ENCODE measurements at regions not wholly inside any gene's neighbourhood (a gene's known extent, or its start where the extent isn't known, plus 50 kb on each side); places are given as distances from the start of the nearest gene placed in this dataset.

GRCh38 chr3:153658136-153658535 is 463.1 kb upstream of the ARHGEF26 start (continued):
- TF ChIP-seq ZNF18 (tag by site-specific recombination; IDR thresholded peaks at IDR 0.05), result no peak
- TF ChIP-seq ZNF560 (tag by site-specific recombination; IDR thresholded peaks at IDR 0.05; ENCODE audit: borderline replicate concordance), result no peak
- no peak for TF ChIP-seq YY2 (tag by site-specific recombination; IDR thresholded peaks at IDR 0.05)
- TF ChIP-seq ZNF837 (tag by site-specific recombination; IDR thresholded peaks at IDR 0.05), result no peak
- TF ChIP-seq, protein P1, sequence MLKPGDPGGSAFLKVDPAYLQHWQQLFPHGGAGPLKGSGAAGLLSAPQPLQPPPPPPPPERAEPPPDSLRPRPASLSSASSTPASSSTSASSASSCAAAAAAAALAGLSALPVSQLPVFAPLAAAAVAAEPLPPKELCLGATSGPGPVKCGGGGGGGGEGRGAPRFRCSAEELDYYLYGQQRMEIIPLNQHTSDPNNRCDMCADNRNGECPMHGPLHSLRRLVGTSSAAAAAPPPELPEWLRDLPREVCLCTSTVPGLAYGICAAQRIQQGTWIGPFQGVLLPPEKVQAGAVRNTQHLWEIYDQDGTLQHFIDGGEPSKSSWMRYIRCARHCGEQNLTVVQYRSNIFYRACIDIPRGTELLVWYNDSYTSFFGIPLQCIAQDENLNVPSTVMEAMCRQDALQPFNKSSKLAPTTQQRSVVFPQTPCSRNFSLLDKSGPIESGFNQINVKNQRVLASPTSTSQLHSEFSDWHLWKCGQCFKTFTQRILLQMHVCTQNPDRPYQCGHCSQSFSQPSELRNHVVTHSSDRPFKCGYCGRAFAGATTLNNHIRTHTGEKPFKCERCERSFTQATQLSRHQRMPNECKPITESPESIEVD (tag by site-specific recombination; IDR thresholded peaks at IDR 0.05), result no peak

DNA sequence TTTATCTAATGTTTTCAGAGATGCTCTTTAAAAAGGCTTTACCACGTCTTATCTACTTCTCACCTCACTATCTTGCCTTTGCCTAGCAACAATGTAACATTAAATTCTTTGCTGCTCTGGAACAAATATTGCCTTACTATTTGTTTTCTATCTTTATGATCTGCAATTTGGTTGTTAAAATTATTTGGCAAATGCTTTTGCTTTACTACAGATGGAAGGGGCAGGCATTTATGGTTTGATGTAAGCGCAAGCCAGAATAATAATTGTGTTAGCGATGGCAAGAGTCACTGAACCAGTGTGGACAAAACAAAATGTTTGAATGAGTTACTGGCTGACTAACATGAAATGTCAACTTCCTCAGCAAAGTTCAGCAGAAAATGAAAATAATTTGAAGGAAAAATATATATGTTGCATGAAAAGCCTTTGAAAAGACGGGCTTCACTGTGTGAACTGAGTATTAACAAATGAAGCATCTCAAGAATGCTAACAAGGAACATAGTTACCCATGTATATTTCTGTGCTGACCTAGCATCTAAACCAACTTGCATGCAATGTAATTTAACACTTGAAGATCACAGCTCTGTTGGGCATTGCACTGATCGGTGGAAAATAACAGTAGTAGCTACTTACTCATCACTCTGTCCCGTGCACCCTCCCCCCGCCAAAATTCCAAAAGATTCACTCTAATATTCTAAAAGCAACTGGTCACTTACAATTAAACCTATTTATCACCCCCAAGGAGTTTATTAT is 454.0 kb upstream of the ARHGEF26 start:
- H3K27ac ChIP-seq (ENCODE audit: extremely low read depth, low read depth, low read length), result no peak overlapping the region
- H3K4me1 ChIP-seq (ENCODE audit: control insufficient read depth, insufficient read depth, low read length), result no peaks in the 10 kb centered on the region
- TF ChIP-seq ZNF404 (tag by site-specific recombination; IDR thresholded peaks at IDR 0.05) (no peak), ZNF350 (tag by site-specific recombination; IDR thresholded peaks at IDR 0.05) (no peak), ZNF521 (tag by site-specific recombination; IDR thresholded peaks at IDR 0.05) (no peak), ZNF121 (tag by site-specific recombination; IDR thresholded peaks at IDR 0.05) (no peak), ZNF624 (tag by site-specific recombination; IDR thresholded peaks at IDR 0.05) (no peak), ZXDB (tag by site-specific recombination; IDR thresholded peaks at IDR 0.05) (no peak), ZNF626 (tag by site-specific recombination; IDR thresholded peaks at IDR 0.05) (no peak), ZNF138 (tag by site-specific recombination; IDR thresholded peaks at IDR 0.05; ENCODE audit: borderline replicate concordance) (no peak), ZNF777 (tag by site-specific recombination; IDR thresholded peaks at IDR 0.05; ENCODE audit: borderline replicate concordance) (no peak), PRDM10 (tag by site-specific recombination; IDR thresholded peaks at IDR 0.05) (no peak), ZNF701 (tag by site-specific recombination; IDR thresholded peaks at IDR 0.05) (no peak), TRIM28 (IDR thresholded peaks at IDR 0.05; ENCODE audit: borderline replicate concordance, low read length) (no peak), ZNF658 (tag by site-specific recombination; IDR thresholded peaks at IDR 0.05) (no peak), TSHZ1 (tag by site-specific recombination; IDR thresholded peaks at IDR 0.05; ENCODE audit: borderline replicate concordance) (no peak)
- TF ChIP-seq, protein P2, sequence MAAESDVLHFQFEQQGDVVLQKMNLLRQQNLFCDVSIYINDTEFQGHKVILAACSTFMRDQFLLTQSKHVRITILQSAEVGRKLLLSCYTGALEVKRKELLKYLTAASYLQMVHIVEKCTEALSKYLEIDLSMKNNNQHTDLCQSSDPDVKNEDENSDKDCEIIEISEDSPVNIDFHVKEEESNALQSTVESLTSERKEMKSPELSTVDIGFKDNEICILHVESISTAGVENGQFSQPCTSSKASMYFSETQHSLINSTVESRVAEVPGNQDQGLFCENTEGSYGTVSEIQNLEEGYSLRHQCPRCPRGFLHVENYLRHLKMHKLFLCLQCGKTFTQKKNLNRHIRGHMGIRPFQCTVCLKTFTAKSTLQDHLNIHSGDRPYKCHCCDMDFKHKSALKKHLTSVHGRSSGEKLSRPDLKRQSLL (tag by site-specific recombination; IDR thresholded peaks at IDR 0.05), result no peak
- TF ChIP-seq, protein P3, sequence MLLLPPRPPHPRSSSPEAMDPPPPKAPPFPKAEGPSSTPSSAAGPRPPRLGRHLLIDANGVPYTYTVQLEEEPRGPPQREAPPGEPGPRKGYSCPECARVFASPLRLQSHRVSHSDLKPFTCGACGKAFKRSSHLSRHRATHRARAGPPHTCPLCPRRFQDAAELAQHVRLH (tag by site-specific recombination; IDR thresholded peaks at IDR 0.05), result no peak
- POLR2A ChIA-PET, result no interaction called here
- H3K36me3 ChIP-seq (ENCODE audit: control insufficient read depth in 2 of 2, insufficient read depth in 1 of 2, low read length in 2 of 2), result no peaks in the 10 kb centered on the region
- CTCF ChIA-PET, result no interaction called here
- H3K9me3 ChIP-seq (ENCODE audit: control insufficient read depth, insufficient read depth, low read depth, low read length), result no peaks in the 10 kb centered on the region
- H3K4me3 ChIP-seq (ENCODE audit: low read depth, low read length), result no peak overlapping the region

Measured in HEK293 (cell line).